ENCODE measurements at regions not wholly inside any gene's neighbourhood (a gene's known extent, or its start where the extent isn't known, plus 50 kb on each side); places are given as distances from the start of the nearest gene placed in this dataset.

GRCh38 chr14:21796916-21797315 is 123.3 kb upstream of the OR4E1 start:
- Histone ChIP-seq H3K9me3 (ENCODE audit: control insufficient read depth in 1 of 2, insufficient read depth in 1 of 2, low read depth in 1 of 2, low read length in 2 of 2) (no peaks in the 10 kb centered on the region), H3K27me3 (ENCODE audit: insufficient read depth, low read length) (peaks cover 23% of the 10 kb centered on the region), H3K4me2 (ENCODE audit: low read length) (no peak overlapping the region), H3K36me3 (ENCODE audit: control insufficient read depth in 1 of 2, insufficient read depth in 2 of 2, low read length in 2 of 2) (no peaks in the 10 kb centered on the region), H3K4me1 (ENCODE audit: control insufficient read depth in 1 of 2, insufficient read depth in 2 of 2, low read length in 2 of 2) (no peaks in the 10 kb centered on the region), H3K79me2 (ENCODE audit: insufficient read depth, low read length) (no peaks in the 10 kb centered on the region), H3K4me3 (replicated peaks in 1 of 2; ENCODE audit: low read depth in 1 of 2, low read length in 2 of 2) (no peak overlapping the region), H3K9me2 (ENCODE audit: insufficient read depth) (no peaks in the 10 kb centered on the region), H2AFZ (ENCODE audit: low read depth, low read length, poor library complexity, severe bottlenecking) (no peak overlapping the region), H3K9ac (ENCODE audit: low read length) (no peak overlapping the region), H3K27ac (ENCODE audit: low read depth, low read length) (no peak overlapping the region), H4K20me1 (ENCODE audit: insufficient read depth) (no peaks in the 10 kb centered on the region; the same call in 1 of the 2 replicates)
- no peak for DNase-seq (ENCODE audit: low read depth, low spot score)
- BruUV-seq (replicated peaks) = no TSS peak
- CTCF ChIA-PET = interaction anchor here (1.1 kb wide), 1 partner anchor 15 kb away, joined by 3 read pairs; no protein-coding TSS in a partner anchor
- no peak for ATAC-seq
- no peak for TF ChIP-seq ATF3 (IDR thresholded peaks at IDR 0.05)
- no peak for TF ChIP-seq FOSL1 (IDR thresholded peaks at IDR 0.05; ENCODE audit: low read depth)
- no peak for TF ChIP-seq REST (IDR thresholded peaks at IDR 0.05; ENCODE audit: low read depth)
- TF ChIP-seq SRF (IDR thresholded peaks at IDR 0.05; ENCODE audit: low read depth) = no peak
- TF ChIP-seq EZH2 (IDR thresholded peaks at IDR 0.05) = no peak
- no peak for TF ChIP-seq POLR2AphosphoS5 (IDR thresholded peaks at IDR 0.05; ENCODE audit: low read depth, low read length)
- TF ChIP-seq CTCF (IDR thresholded peaks at IDR 0.05 in 2 of 3, conservative IDR thresholded peaks at IDR 0.05 in 1 of 3; ENCODE audit: borderline replicate concordance in 1 of 3, insufficient read depth in 1 of 3, low read depth in 2 of 3, low read length in 2 of 3) = no peak
- TF ChIP-seq RAD21 (IDR thresholded peaks at IDR 0.05; ENCODE audit: low read depth) = no peak
- TF ChIP-seq ZNF274 (IDR thresholded peaks at IDR 0.05; ENCODE audit: low read depth, low read length) = no peak
- no peak for TF ChIP-seq TCF7L2 (IDR thresholded peaks at IDR 0.05; ENCODE audit: borderline replicate concordance, extremely low read depth, insufficient read depth, insufficient read length)
- no peak for TF ChIP-seq ELF1 (IDR thresholded peaks at IDR 0.05; ENCODE audit: borderline replicate concordance, low read depth)
- TF ChIP-seq POLR2A (IDR thresholded peaks at IDR 0.05; ENCODE audit: borderline replicate concordance, extremely low read depth, insufficient read depth, insufficient read length) = no peak
- POLR2A ChIA-PET = no interaction called here
- intact Hi-C loops (cut with micrococcal nuclease) = no loop called here
- RAD21 ChIA-PET (ENCODE audit: low non-redundant PET in 1 of 2, low total read pairs in 2 of 2, uncharacterized antibody in 2 of 2, unreplicated experiment in 2 of 2) = no interaction called here
